HG02943 (cell line): ENCODE measurements at regions not wholly inside any gene's neighbourhood (a gene's known extent, or its start where the extent isn't known, plus 50 kb on each side); places are given as distances from the start of the nearest gene placed in this dataset.
"Not testable (repeated sequence)": the region's sequence is repeated elsewhere in the genome, so short reads cannot be mapped to it uniquely, and the experiment has no call there.

ENCODE experiments used
- ATAC-seq: cut with Tn5 transposase; IDR thresholded peaks from one replicate; pipeline ENCODE4 v1.9.1; 2021; ENCODE audit warnings: mild to moderate bottlenecking, low read depth, moderate library complexity; ENCODE audit not compliant: unreplicated experiment

- no peak for ATAC-seq
Observed at GRCh38 chr1:157274698-157275534, 136.7 kb upstream of the ETV3 start.

- no peak for ATAC-seq
Observed at GRCh38 chr1:157272729-157273524, 134.7 kb upstream of the ETV3 start.

- no peak for ATAC-seq
Observed at GRCh38 chr1:157272264-157272663, 134.1 kb upstream of the ETV3 start.

- no peak for ATAC-seq
Observed at GRCh38 chr1:157270705-157271274, 132.6 kb upstream of the ETV3 start.

- ATAC-seq = peak; percentile 87
Observed at GRCh38 chr1:157269656-157270375, 131.6 kb upstream of the ETV3 start.

GRCh38 chr1:157262891-157263290 lies 124.7 kb upstream of the ETV3 start:
- ATAC-seq = no peak

- ATAC-seq = no peak
Observed at GRCh38 chr1:157262422-157262821, 124.2 kb upstream of the ETV3 start.

GRCh38 chr1:157255891-157256290 lies 117.7 kb upstream of the ETV3 start:
- not testable (repeated sequence) for ATAC-seq

GRCh38 chr1:157254183-157254582 lies 116.0 kb upstream of the ETV3 start:
- ATAC-seq = not testable (repeated sequence)

GRCh38 chr1:157252473-157252872 lies 114.3 kb upstream of the ETV3 start:
- ATAC-seq = no peak

- ATAC-seq = no peak
Observed at GRCh38 chr1:157249739-157250138, 111.5 kb upstream of the ETV3 start.

GRCh38 chr1:157249326-157249725 lies 111.1 kb upstream of the ETV3 start:
- ATAC-seq = no peak

- ATAC-seq = not testable (repeated sequence)
Observed at GRCh38 chr1:157247764-157248049, 109.5 kb upstream of the ETV3 start.

- no peak for ATAC-seq
Observed at GRCh38 chr1:157247005-157247763, 109.0 kb upstream of the ETV3 start.

- ATAC-seq = no peak
Observed at GRCh38 chr1:157245823-157246222, 107.6 kb upstream of the ETV3 start.

GRCh38 chr1:157241185-157241538 lies 103.0 kb upstream of the ETV3 start:
- no peak for ATAC-seq

GRCh38 chr1:157240495-157241184 lies 102.4 kb upstream of the ETV3 start:
- ATAC-seq = no peak

- no peak for ATAC-seq
Observed at GRCh38 chr1:157239936-157240335, 101.7 kb upstream of the ETV3 start.

- ATAC-seq = no peak
Observed at GRCh38 chr1:157238585-157238984, 100.4 kb upstream of the ETV3 start.

GRCh38 chr1:157237981-157238380 lies 99.8 kb upstream of the ETV3 start:
- ATAC-seq = no peak
